Heart right ventricle (tissue), 16 donors: ENCODE measurements at regions not wholly inside any gene's neighbourhood (a gene's known extent, or its start where the extent isn't known, plus 50 kb on each side); places are given as distances from the start of the nearest gene placed in this dataset.

ENCODE experiments used
- ATAC-seq, 8 donors: fragments of 200-7000 bp; cut with Tn5 transposase; one replicate each; pipeline ENCODE4 v1.9.1; 2020; ENCODE audit warnings: mild to moderate bottlenecking in 8 of 8, moderate library complexity in 8 of 8, moderate number of reproducible peaks in 1 of 8
- DNase-seq, 2 donors: peaks; one replicate each; pipeline ENCODE4 v3.0.0-alpha.2; 2020
- H3K27ac ChIP-seq, 10 donors: fragments of 200-600 bp; sonication (generic) in 2 of 10; one replicate each; pipeline versions ENCODE4 v1.5.0 to v1.8.0; 2020 to 2022; ENCODE audit warnings: mild to moderate bottlenecking in 3 of 10
- H3K27me3 ChIP-seq, 7 donors: fragments of 200-600 bp; one replicate each; pipeline ENCODE4 v1.8.0; 2021 to 2022; ENCODE audit warnings: mild to moderate bottlenecking in 2 of 7
- H3K36me3 ChIP-seq, 9 donors: fragments of 200-600 bp; sonication (generic) in 1 of 9; one replicate each; pipeline versions ENCODE4 v1.5.0 to v1.8.0; 2020 to 2022; ENCODE audit warnings: mild to moderate bottlenecking in 2 of 9
- H3K4me1 ChIP-seq, 9 donors: fragments of 200-600 bp; sonication (generic) in 1 of 9; one replicate each; pipeline versions ENCODE4 v1.5.0 to v1.8.0; 2020 to 2022; ENCODE audit warnings: mild to moderate bottlenecking in 4 of 9
- H3K4me3 ChIP-seq, 10 donors: fragments of 200-600 bp; sonication (generic) in 2 of 10; one replicate each; pipeline versions ENCODE4 v1.5.0 to v1.8.0; 2020 to 2022; ENCODE audit warnings: mild to moderate bottlenecking in 7 of 10, moderate library complexity in 2 of 10
- H3K9me3 ChIP-seq, 11 donors: fragments of 200-600 bp in 10 of 11; sonication (generic) in 2 of 11; one replicate each; pipeline versions ENCODE4 v1.5.0 to v1.8.0; 2013 to 2022; ENCODE audit warnings: mild to moderate bottlenecking in 2 of 11, control low read depth in 1 of 11, moderate library complexity in 1 of 11
- WGBS, 2 donors: extraction: QIAGEN DNeasy Blood & Tissue Kit; methylation state at CpG; one replicate each; pipeline ENCODE4 v1.1.7; 2013; ENCODE audit warnings: inconsistent platforms in 1 of 2; 5-methylcytosine and 5-hydroxymethylcytosine counted together
- intact Hi-C, 10 donors: fragments of 100-400 bp; cut with DNase I; formaldehyde crosslinking; loops; one replicate each; pipeline versions ENCODE4 v1.11.1 to v1.14.2; 2022
- TF ChIP-seq, protein P1 (sequence below), 9 donors: fragments of 200-600 bp; sonication (generic) in 2 of 9; IDR thresholded peaks; one replicate each; pipeline versions ENCODE4 v1.5.0 to v1.8.0; 2021 to 2022; ENCODE audit warnings: antibody characterized with exemption in 9 of 9, mild to moderate bottlenecking in 5 of 9, moderate library complexity in 1 of 9
- donor health status: Arrhythmogenic right ventricular cardiomyopathy.
- donor health status: ischemic (EF 13 %, LVEDD 7.1; RV severe dilation, severe dysfunction).
- donor health status: healthy with polysubstance abuse.
- donor health status: DM: no; HTN: yes; CAD: no.
- donor health status: DM: no; HTN: no; CAD: no.
- donor health status: ischemic (EF 25% LVEDD 6.9; RV normal size, moderate dysfunction).
- donor health status: ischemic (EF 25% LVEDD 5.7; RV mildly dilated, moderate dysfunction).
- donor health status: healthy.
- donor health status: DM: yes; HTN: yes; CAD: no.
- donor health status: Ischemic cardiomyopathy.
- donor health status: ischemic (EF 35%, LVEDD 5.7; RV mildly dilated, moderate dysfunction).
- donor health status: nonischemic (EF 11% LVEDD 7.7; RV severe dilation, severe dysfunction).
- donor health status: DM: yes; HTN: yes; CAD: no.
- donor health status: PGD.
- donor health status: ischemic (EF 29% LVEDD 5.4; RV normal size, mild dysfunction).
- donor health status: nonischemic (EF 23%, LVEDD 6.1; RV moderate dilation, normal function).

DNA sequence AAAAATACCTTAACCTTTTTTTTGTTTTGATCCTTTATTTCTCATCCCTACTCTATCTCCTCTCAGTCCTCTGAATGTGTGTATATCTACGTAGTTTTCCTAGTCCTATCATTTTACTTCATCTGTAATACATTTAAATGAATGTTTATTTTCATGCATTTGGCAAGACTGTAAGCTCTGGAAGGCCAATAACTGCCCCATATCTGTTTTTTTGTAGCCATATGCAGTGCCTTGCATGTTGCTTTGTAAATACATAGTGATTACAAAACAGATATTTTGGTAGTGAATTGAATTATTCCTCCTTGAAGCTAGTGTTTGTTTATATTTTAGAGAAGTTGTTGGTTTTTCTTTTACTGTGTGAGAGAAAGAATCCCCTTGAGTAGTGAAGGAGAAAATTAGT, 450.2 kb downstream of the PCDH18 start:
- Histone ChIP-seq H3K27ac (no peak overlapping the region), H3K36me3 (no peaks in the 10 kb centered on the region), H3K9me3 (peaks cover 0 to 1% (median 0%) of the 10 kb centered on the region in 11 donors), H3K4me1 (no peaks in the 10 kb centered on the region), H3K27me3 (no peaks in the 10 kb centered on the region), H3K4me3 (no peak overlapping the region)
- intact Hi-C loops = no loop called here
- DNase-seq (no peak), ATAC-seq (no peak)
- TF ChIP-seq, protein P1, sequence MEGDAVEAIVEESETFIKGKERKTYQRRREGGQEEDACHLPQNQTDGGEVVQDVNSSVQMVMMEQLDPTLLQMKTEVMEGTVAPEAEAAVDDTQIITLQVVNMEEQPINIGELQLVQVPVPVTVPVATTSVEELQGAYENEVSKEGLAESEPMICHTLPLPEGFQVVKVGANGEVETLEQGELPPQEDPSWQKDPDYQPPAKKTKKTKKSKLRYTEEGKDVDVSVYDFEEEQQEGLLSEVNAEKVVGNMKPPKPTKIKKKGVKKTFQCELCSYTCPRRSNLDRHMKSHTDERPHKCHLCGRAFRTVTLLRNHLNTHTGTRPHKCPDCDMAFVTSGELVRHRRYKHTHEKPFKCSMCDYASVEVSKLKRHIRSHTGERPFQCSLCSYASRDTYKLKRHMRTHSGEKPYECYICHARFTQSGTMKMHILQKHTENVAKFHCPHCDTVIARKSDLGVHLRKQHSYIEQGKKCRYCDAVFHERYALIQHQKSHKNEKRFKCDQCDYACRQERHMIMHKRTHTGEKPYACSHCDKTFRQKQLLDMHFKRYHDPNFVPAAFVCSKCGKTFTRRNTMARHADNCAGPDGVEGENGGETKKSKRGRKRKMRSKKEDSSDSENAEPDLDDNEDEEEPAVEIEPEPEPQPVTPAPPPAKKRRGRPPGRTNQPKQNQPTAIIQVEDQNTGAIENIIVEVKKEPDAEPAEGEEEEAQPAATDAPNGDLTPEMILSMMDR (IDR thresholded peaks at IDR 0.05) = no peak
- 80 to 92% methylated on average over 1 of the region's 1 CpG for WGBS, 2 donors

DNA sequence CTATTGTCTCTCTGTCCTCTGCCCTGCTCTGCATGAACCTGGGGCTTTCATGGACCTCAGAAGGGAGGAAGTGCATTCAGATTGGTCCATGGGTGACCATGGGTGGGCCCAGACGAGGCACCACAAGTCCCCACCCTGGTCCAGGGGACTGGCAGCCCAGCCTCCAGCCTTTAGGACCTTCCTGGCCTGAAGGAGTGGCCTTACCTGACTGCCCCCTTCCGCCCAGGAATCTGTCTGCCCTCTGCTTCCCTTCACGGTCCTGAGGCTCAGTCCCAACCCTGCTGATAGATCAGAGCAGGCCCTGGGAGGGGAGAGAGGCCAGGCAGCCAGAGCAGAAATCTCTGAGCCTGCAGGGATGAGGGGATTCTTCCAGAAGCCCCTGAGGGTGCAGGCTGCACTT, 455.4 kb downstream of the PCDH18 start:
- Histone ChIP-seq H3K4me1 (no peaks in the 10 kb centered on the region), H3K4me3 (no peak overlapping the region), H3K36me3 (no peaks in the 10 kb centered on the region), H3K27me3 (no peaks in the 10 kb centered on the region), H3K27ac (no peak overlapping the region), H3K9me3 (peaks cover 0 to 19% (median 0%) of the 10 kb centered on the region in 11 donors)
- ATAC-seq (no peak), DNase-seq (no peak)
- intact Hi-C loops = no loop called here
- WGBS, 2 donors = 72 to 79% methylated on average over 3 of the region's 3 CpGs
- TF ChIP-seq, protein P1 (IDR thresholded peaks at IDR 0.05) = no peak

DNA sequence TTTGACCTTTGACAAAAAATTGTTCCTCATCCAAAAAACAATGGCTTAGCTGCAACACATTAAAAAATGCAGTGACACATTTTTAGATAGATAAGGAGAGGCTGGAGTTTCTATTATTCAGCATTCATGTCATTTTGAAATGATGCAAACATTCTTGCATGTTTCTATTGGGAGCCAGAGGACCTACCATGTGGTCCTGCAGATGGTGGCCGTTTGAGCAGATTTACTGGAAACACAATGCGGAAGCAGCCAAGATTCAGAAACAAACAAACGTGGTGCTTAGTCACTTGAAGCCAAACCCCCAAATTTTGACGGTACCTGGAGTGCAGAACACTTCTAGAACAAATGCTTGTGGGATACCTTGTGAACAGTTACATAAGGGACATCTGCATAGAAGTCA, 456.7 kb downstream of the PCDH18 start:
- TF ChIP-seq, protein P1 (IDR thresholded peaks at IDR 0.05) = no peak
- no peaks in the 10 kb centered on the region for H3K4me1 ChIP-seq
- H3K4me3 ChIP-seq = no peak overlapping the region
- DNase-seq = no peak
- no peaks in the 10 kb centered on the region for H3K36me3 ChIP-seq
- no peak for ATAC-seq
- intact Hi-C loops = no loop called here
- H3K27ac ChIP-seq = no peak overlapping the region
- peaks cover 0 to 19% (median 0%) of the 10 kb centered on the region in 11 donors for H3K9me3 ChIP-seq
- H3K27me3 ChIP-seq = no peaks in the 10 kb centered on the region
- WGBS, 2 donors = 77 to 84% methylated on average over 4 of the region's 4 CpGs

DNA sequence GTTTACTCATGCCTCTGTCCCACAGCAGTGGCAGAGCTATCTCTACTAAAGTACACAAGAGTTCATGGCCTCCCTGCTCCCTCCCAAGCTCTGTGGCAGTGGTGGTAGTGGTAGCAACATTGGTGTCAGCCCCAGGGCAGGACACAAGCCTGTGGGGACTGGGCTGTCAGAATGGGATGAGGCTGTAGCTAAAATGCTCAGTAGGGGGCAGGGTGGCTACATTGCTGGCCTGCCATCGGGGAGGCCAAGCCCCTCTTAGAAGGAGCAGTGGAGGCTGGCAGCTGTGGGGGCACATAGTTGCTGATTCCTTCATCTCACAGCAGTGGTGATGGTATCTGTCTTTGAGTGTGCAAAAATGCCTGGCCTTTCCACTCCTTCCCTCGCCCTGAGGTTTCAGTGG, 461.7 kb downstream of the PCDH18 start:
- intact Hi-C loops = no loop called here
- no peak overlapping the region for H3K27ac ChIP-seq
- 69 to 89% methylated on average over 2 of the region's 2 CpGs for WGBS, 2 donors
- peaks cover 0 to 4% (median 0%) of the 10 kb centered on the region in 11 donors for H3K9me3 ChIP-seq
- H3K4me3 ChIP-seq = no peak overlapping the region
- no peaks in the 10 kb centered on the region for H3K27me3 ChIP-seq
- TF ChIP-seq, protein P1 (IDR thresholded peaks at IDR 0.05) = no peak
- H3K36me3 ChIP-seq = no peaks in the 10 kb centered on the region
- ATAC-seq = no peak
- DNase-seq = no peak
- no peaks in the 10 kb centered on the region for H3K4me1 ChIP-seq

DNA sequence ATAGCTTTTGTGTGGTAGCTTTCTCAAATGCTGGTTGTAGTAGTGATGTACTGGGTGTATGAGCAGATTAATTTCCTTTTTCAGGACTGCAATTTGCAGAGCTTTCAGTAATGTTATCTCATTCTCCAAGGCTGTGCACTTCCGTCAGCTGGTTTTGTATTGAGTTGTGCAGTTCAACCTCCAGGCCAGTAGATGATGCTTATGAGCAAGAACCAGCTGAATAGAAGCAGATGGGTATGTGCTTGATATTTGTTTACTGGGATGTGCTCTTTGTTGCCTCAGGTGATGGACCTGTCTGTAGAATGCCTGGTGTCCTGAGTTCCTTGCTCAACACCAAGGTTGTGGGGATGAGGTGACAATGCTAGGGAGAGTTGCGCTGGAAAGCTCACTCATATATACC, 462.8 kb downstream of the PCDH18 start:
- TF ChIP-seq, protein P1 (IDR thresholded peaks at IDR 0.05) = no peak
- WGBS, 2 donors = 91 to 92% methylated on average over 2 of the region's 2 CpGs
- ATAC-seq (no peak), DNase-seq (no peak)
- Histone ChIP-seq H3K36me3 (no peaks in the 10 kb centered on the region), H3K27ac (no peak overlapping the region), H3K4me3 (no peak overlapping the region), H3K27me3 (no peaks in the 10 kb centered on the region), H3K9me3 (no peaks in the 10 kb centered on the region), H3K4me1 (no peaks in the 10 kb centered on the region)
- intact Hi-C loops = no loop called here
